Prostate gland (tissue), 2 donors: ENCODE measurements at regions not wholly inside any gene's neighbourhood (a gene's known extent, or its start where the extent isn't known, plus 50 kb on each side); places are given as distances from the start of the nearest gene placed in this dataset.

ENCODE experiments used
- POLR2AphosphoS5 ChIP-seq: sonication (generic); formaldehyde crosslinking; IDR thresholded peaks from one replicate; pipeline ENCODE4 v1.6.1; 2017; ENCODE audit warnings: antibody characterized with exemption
- TF ChIP-seq, protein P1 (sequence below), 4 experiments: fragments of 200-600 bp in 2 of 4; fragments of 450-650 bp in 2 of 4; sonication (generic) in 2 of 4; IDR thresholded peaks; 1 replicate in 3 of 4; 2 replicates in 1 of 4; pipeline ENCODE4 v1.5.1; 2016 to 2019; ENCODE audit warnings: antibody characterized with exemption in 4 of 4, mild to moderate bottlenecking in 2 of 4, moderate library complexity in 2 of 4

DNA sequence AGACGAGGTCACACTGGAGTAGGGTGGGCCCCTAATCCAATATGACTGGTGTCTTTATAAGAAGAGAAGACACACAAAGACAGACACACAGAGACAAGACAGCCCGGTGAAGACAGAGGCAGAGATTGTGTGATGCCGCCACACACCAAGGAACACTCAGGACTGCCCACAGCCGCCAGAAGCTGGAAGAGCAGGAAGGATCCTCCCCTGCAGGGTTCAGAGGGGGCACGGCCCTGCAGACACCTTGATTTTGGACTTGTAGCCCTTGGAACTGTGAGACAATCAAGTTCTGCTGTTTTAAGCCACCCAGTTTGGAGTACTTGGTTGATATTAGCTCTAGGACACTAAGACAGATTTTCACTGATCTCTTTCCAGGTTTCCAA, 72.1 kb upstream of the NANOS1 start:
- TF ChIP-seq, protein P1, sequence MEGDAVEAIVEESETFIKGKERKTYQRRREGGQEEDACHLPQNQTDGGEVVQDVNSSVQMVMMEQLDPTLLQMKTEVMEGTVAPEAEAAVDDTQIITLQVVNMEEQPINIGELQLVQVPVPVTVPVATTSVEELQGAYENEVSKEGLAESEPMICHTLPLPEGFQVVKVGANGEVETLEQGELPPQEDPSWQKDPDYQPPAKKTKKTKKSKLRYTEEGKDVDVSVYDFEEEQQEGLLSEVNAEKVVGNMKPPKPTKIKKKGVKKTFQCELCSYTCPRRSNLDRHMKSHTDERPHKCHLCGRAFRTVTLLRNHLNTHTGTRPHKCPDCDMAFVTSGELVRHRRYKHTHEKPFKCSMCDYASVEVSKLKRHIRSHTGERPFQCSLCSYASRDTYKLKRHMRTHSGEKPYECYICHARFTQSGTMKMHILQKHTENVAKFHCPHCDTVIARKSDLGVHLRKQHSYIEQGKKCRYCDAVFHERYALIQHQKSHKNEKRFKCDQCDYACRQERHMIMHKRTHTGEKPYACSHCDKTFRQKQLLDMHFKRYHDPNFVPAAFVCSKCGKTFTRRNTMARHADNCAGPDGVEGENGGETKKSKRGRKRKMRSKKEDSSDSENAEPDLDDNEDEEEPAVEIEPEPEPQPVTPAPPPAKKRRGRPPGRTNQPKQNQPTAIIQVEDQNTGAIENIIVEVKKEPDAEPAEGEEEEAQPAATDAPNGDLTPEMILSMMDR (IDR thresholded peaks at IDR 0.05) = no peak
- TF ChIP-seq POLR2AphosphoS5 = no peak
